Left renal cortex interstitium (tissue), 4 donors: ENCODE measurements at regions not wholly inside any gene's neighbourhood (a gene's known extent, or its start where the extent isn't known, plus 50 kb on each side); places are given as distances from the start of the nearest gene placed in this dataset.
A peak's percentile ranks its signal among the peaks of the same experiment; 100 is the strongest.

Experiments used
- DNase-seq, 4 donors: peaks; one replicate each; pipeline ENCODE4 v3.0.0-alpha.2; 2013; ENCODE audit warnings: low read depth in 4 of 4, low spot score in 2 of 4, missing footprints in 1 of 4

- no peak for DNase-seq
Observed at GRCh38 chr15:68499620-68500312, 67.8 kb upstream of the ITGA11 start.

GRCh38 chr15:68500363-68501258 lies 68.6 kb upstream of the ITGA11 start:
- DNase-seq: no peak

GRCh38 chr15:68501259-68501591 lies 69.3 kb upstream of the ITGA11 start:
- no peak for DNase-seq

GRCh38 chr15:68501616-68502015 lies 69.7 kb upstream of the ITGA11 start:
- DNase-seq: no peak

GRCh38 chr15:68502398-68502901 lies 70.5 kb upstream of the ITGA11 start:
- no peak for DNase-seq

GRCh38 chr15:68503213-68503612 lies 71.2 kb upstream of the ITGA11 start:
- no peak for DNase-seq

- DNase-seq: no peak
Observed at GRCh38 chr15:68503791-68504680, 72.1 kb upstream of the ITGA11 start.

- DNase-seq: no peak
Observed at GRCh38 chr15:68504681-68505170, 72.8 kb upstream of the ITGA11 start.

GRCh38 chr15:68506071-68506470 lies 72.7 kb upstream of the CORO2B start:
- no peak for DNase-seq

- DNase-seq: no peak
Observed at GRCh38 chr15:68507447-68507846, 71.3 kb upstream of the CORO2B start.

- DNase-seq: no peak
Observed at GRCh38 chr15:68508485-68509189, 70.2 kb upstream of the CORO2B start.

GRCh38 chr15:68510558-68510957 lies 68.2 kb upstream of the CORO2B start:
- DNase-seq: no peak

- DNase-seq: no peak
Observed at GRCh38 chr15:68511073-68511991, 67.5 kb upstream of the CORO2B start.

- DNase-seq: no peak
Observed at GRCh38 chr15:68512052-68512451, 66.7 kb upstream of the CORO2B start.

- DNase-seq: peak in 1 of 4 donors; percentile 31
Observed at GRCh38 chr15:68512598-68512997, 66.2 kb upstream of the CORO2B start.

GRCh38 chr15:68515371-68516095 lies 63.3 kb upstream of the CORO2B start:
- no peak for DNase-seq

- no peak for DNase-seq
Observed at GRCh38 chr15:68517285-68517761, 61.5 kb upstream of the CORO2B start.

- DNase-seq: no peak
Observed at GRCh38 chr15:68518046-68518445, 60.7 kb upstream of the CORO2B start.
